SK-N-SH (cell line): ENCODE measurements at regions not wholly inside any gene's neighbourhood (a gene's known extent, or its start where the extent isn't known, plus 50 kb on each side); places are given as distances from the start of the nearest gene placed in this dataset.

Experiments used
- CTCF ChIA-PET: fragments of 300-600, 350-600 bp; formaldehyde crosslinking; extraction: SDS; loops from one replicate; lab custom pipeline; 2021; lab: Yijun Ruan, JAX
- POLR2A ChIA-PET: fragments of 350-600 bp; sonication (Branson Sonifier 250); formaldehyde crosslinking; extraction: SDS; loops from one replicate; lab custom pipeline; 2020; ENCODE audit warnings: antibody characterized with exemption, inconsistent platforms; lab: Yijun Ruan, JAX
- DNase-seq: peaks from one replicate; pipeline ENCODE4 v3.0.0; 2012
- H2AFZ ChIP-seq: fragments of 200-600 bp; sonication (generic); 2 replicates; pipeline ENCODE4 v1.8.1; 2016; ENCODE audit warnings: antibody characterized with exemption, mild to moderate bottlenecking, low read depth
- H3F3A ChIP-seq: fragments of 200-600 bp; sonication (generic); replicated peaks from 2 replicates; pipeline ENCODE3; 2016; ENCODE audit warnings: antibody characterized with exemption, mild to moderate bottlenecking; ENCODE audit not compliant: insufficient read depth
- H3K27ac ChIP-seq, 2 experiments: fragments of 200-500 bp in 1 of 2; fragments of 200-600 bp in 1 of 2; sonication (Bioruptor generic) in 1 of 2; sonication (generic), shearing (Covaris generic) in 1 of 2; 2 replicates each; pipeline versions ENCODE4 v1.5.1 to v1.6.1; 2014 to 2016; ENCODE audit warnings: low read depth in 2 of 2, inconsistent platforms in 1 of 2, low read length in 1 of 2, mild to moderate bottlenecking in 1 of 2, mixed read lengths in 1 of 2
- H3K27me3 ChIP-seq: fragments of 200-600 bp; sonication (generic), shearing (Covaris generic); 2 replicates; pipeline ENCODE4 v1.6.1; 2016; ENCODE audit warnings: mixed run types; ENCODE audit not compliant: insufficient read depth
- H3K36me3 ChIP-seq, 2 experiments: fragments of 200-500 bp in 1 of 2; fragments of 200-600 bp in 1 of 2; sonication (Bioruptor generic) in 1 of 2; sonication (generic) in 1 of 2; replicated peaks in 1 of 2; 2 replicates each; pipeline versions ENCODE3 to v1.5.1; 2014 to 2016; ENCODE audit warnings: low read length in 1 of 2, mild to moderate bottlenecking in 1 of 2; ENCODE audit not compliant: insufficient read depth in 2 of 2, control insufficient read depth in 1 of 2
- H3K4me1 ChIP-seq, 2 experiments: fragments of 200-500 bp in 1 of 2; fragments of 200-600 bp in 1 of 2; sonication (Bioruptor generic) in 1 of 2; sonication (generic), shearing (Covaris generic) in 1 of 2; 2 replicates each; pipeline versions ENCODE4 v1.5.1 to v1.6.1; 2014 to 2016; ENCODE audit warnings: low read depth in 1 of 2, low read length in 1 of 2, mixed run types in 1 of 2; ENCODE audit not compliant: insufficient read depth in 2 of 2, control insufficient read depth in 1 of 2
- H3K4me2 ChIP-seq: fragments of 200-600 bp; sonication (generic), shearing (Covaris generic); 2 replicates; pipeline ENCODE4 v1.6.1; 2017; ENCODE audit warnings: mixed run types
- H3K4me3 ChIP-seq, 2 experiments: fragments of 200-500 bp in 1 of 2; fragments of 200-600 bp in 1 of 2; sonication (Bioruptor generic) in 1 of 2; sonication (generic), shearing (Covaris generic) in 1 of 2; 2 replicates each; pipeline versions ENCODE4 v1.5.1 to v1.8.1; 2014 to 2016; ENCODE audit warnings: low read depth in 2 of 2, inconsistent platforms in 1 of 2, low read length in 1 of 2, mild to moderate bottlenecking in 1 of 2, mixed read lengths in 1 of 2, moderate library complexity in 1 of 2
- H3K79me2 ChIP-seq: fragments of 200-600 bp; sonication (generic); 2 replicates; pipeline ENCODE4 v1.8.1; 2017; ENCODE audit warnings: mild to moderate bottlenecking; ENCODE audit not compliant: insufficient read depth
- H3K9ac ChIP-seq: fragments of 200-600 bp; sonication (generic); 2 replicates; pipeline ENCODE4 v1.6.1; 2017; ENCODE audit warnings: mixed run types
- H3K9me2 ChIP-seq: fragments of 200-600 bp; sonication (generic); 2 replicates; pipeline ENCODE4 v1.6.1; 2017; ENCODE audit warnings: mixed run types
- H3K9me3 ChIP-seq: fragments of 200-600 bp; sonication (generic); 2 replicates; pipeline ENCODE4 v1.6.1; 2017; ENCODE audit warnings: mixed run types, mild to moderate bottlenecking, moderate library complexity
- H4K20me1 ChIP-seq: fragments of 200-600 bp; sonication (generic); 2 replicates; pipeline ENCODE4 v1.6.1; 2017; ENCODE audit warnings: mild to moderate bottlenecking, mixed run types; ENCODE audit not compliant: insufficient read depth
- ELF1 ChIP-seq: IDR thresholded peaks from 2 replicates; pipeline ENCODE4 v1.4.0; 2012
- FOSL2 ChIP-seq: IDR thresholded peaks from 2 replicates; pipeline ENCODE4 v1.4.0; 2012; ENCODE audit warnings: low read depth, mild to moderate bottlenecking, moderate library complexity, borderline replicate concordance
- GABPA ChIP-seq: IDR thresholded peaks from 2 replicates; pipeline ENCODE4 v1.4.0; 2012; ENCODE audit warnings: low read depth, mild to moderate bottlenecking
- NFIC ChIP-seq: IDR thresholded peaks from 2 replicates; pipeline ENCODE4 v1.4.0; 2012; ENCODE audit warnings: borderline replicate concordance
- NRF1 ChIP-seq: IDR thresholded peaks from 2 replicates; pipeline ENCODE4 v1.6.1; 2012; ENCODE audit warnings: low read depth, mild to moderate bottlenecking, low read length
- POLR2AphosphoS5 ChIP-seq: IDR thresholded peaks from 2 replicates; pipeline ENCODE4 v1.6.1; 2012; ENCODE audit warnings: low read depth, low read length
- TAF1 ChIP-seq: IDR thresholded peaks from 2 replicates; pipeline ENCODE4 v1.6.1; 2012; ENCODE audit warnings: low read depth, mild to moderate bottlenecking, low read length, moderate library complexity, borderline replicate concordance
- TEAD4 ChIP-seq: IDR thresholded peaks from 2 replicates; pipeline ENCODE4 v1.4.0; 2012; ENCODE audit warnings: mild to moderate bottlenecking, borderline replicate concordance; ENCODE audit not compliant: insufficient read depth
- WGBS: methylation state at CpG from one replicate; pipeline ENCODE4 v1.1.6; 2017; ENCODE audit warnings: low lambda C conversion rate; 5-methylcytosine and 5-hydroxymethylcytosine counted together
- TF ChIP-seq, protein P1 (sequence below): IDR thresholded peaks from 2 replicates; pipeline ENCODE4 v1.6.1; 2012; ENCODE audit warnings: mild to moderate bottlenecking, low read depth, low read length, moderate library complexity
- TF ChIP-seq, protein P2 (sequence below): fragments of 150-350 bp; IDR thresholded peaks from 2 replicates; pipeline ENCODE4 v1.6.1; 2017; ENCODE audit warnings: antibody characterized with exemption, low read length, low read depth, borderline replicate concordance
- TF ChIP-seq, protein P3 (sequence below): fragments of 150-350 bp; IDR thresholded peaks from 2 replicates; pipeline ENCODE4 v1.6.1; 2016; ENCODE audit warnings: mild to moderate bottlenecking, low read depth, low read length
- TF ChIP-seq, protein P4 (sequence below): fragments of 200-600 bp; sonication (generic); IDR thresholded peaks from 2 replicates; pipeline ENCODE4 v1.6.1; 2017; ENCODE audit warnings: antibody characterized with exemption, mild to moderate bottlenecking, moderate library complexity
- TF ChIP-seq, protein P5 (sequence below): IDR thresholded peaks from 2 replicates; pipeline ENCODE4 v1.4.0; 2012; ENCODE audit warnings: low read depth
- TF ChIP-seq, protein P6 (sequence below): IDR thresholded peaks from 2 replicates; pipeline ENCODE4; 2012
- TF ChIP-seq, protein P7 (sequence below): IDR thresholded peaks from 2 replicates; pipeline ENCODE4 v1.4.0; 2012; ENCODE audit warnings: low read depth, borderline replicate concordance

DNA sequence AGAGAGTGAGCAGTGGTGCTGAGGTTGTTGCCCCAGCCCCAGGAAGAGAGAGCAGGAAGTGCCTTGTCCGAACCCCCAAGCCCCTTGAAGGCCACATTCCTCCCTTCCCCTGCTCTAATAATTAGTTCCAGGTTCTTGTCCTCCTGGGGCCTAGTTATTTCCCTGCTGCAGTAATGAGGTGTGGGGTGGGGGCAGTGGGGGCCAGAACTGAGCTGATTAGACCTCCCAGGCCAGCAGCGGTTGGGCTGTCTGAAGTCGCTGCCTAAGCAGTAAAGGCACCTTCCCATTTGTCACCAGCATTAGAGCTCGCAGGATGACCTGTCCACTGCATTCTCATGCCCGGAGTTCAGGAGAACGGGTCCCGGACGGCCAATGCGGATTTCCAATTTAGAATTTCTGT is 186.5 kb upstream of the CSF3R start:
- Histone ChIP-seq H3K4me3 (no peak overlapping the region), H3K4me2 (no peak overlapping the region), H3K9me2 (no peaks in the 10 kb centered on the region), H3K36me3 (no peaks in the 10 kb centered on the region), H3K9ac (no peak overlapping the region), H2AFZ (no peak overlapping the region), H3K27me3 (no peaks in the 10 kb centered on the region), H4K20me1 (no peaks in the 10 kb centered on the region), H3F3A (no peaks in the 10 kb centered on the region), H3K4me1 (no peaks in the 10 kb centered on the region), H3K9me3 (no peaks in the 10 kb centered on the region), H3K79me2 (no peaks in the 10 kb centered on the region), H3K27ac (no peak overlapping the region)
- TF ChIP-seq, protein P1, sequence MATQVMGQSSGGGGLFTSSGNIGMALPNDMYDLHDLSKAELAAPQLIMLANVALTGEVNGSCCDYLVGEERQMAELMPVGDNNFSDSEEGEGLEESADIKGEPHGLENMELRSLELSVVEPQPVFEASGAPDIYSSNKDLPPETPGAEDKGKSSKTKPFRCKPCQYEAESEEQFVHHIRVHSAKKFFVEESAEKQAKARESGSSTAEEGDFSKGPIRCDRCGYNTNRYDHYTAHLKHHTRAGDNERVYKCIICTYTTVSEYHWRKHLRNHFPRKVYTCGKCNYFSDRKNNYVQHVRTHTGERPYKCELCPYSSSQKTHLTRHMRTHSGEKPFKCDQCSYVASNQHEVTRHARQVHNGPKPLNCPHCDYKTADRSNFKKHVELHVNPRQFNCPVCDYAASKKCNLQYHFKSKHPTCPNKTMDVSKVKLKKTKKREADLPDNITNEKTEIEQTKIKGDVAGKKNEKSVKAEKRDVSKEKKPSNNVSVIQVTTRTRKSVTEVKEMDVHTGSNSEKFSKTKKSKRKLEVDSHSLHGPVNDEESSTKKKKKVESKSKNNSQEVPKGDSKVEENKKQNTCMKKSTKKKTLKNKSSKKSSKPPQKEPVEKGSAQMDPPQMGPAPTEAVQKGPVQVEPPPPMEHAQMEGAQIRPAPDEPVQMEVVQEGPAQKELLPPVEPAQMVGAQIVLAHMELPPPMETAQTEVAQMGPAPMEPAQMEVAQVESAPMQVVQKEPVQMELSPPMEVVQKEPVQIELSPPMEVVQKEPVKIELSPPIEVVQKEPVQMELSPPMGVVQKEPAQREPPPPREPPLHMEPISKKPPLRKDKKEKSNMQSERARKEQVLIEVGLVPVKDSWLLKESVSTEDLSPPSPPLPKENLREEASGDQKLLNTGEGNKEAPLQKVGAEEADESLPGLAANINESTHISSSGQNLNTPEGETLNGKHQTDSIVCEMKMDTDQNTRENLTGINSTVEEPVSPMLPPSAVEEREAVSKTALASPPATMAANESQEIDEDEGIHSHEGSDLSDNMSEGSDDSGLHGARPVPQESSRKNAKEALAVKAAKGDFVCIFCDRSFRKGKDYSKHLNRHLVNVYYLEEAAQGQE = no peak
- no peak for TF ChIP-seq NRF1
- TF ChIP-seq, protein P2, sequence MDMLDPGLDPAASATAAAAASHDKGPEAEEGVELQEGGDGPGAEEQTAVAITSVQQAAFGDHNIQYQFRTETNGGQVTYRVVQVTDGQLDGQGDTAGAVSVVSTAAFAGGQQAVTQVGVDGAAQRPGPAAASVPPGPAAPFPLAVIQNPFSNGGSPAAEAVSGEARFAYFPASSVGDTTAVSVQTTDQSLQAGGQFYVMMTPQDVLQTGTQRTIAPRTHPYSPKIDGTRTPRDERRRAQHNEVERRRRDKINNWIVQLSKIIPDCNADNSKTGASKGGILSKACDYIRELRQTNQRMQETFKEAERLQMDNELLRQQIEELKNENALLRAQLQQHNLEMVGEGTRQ = no peak
- TF ChIP-seq, protein P3, sequence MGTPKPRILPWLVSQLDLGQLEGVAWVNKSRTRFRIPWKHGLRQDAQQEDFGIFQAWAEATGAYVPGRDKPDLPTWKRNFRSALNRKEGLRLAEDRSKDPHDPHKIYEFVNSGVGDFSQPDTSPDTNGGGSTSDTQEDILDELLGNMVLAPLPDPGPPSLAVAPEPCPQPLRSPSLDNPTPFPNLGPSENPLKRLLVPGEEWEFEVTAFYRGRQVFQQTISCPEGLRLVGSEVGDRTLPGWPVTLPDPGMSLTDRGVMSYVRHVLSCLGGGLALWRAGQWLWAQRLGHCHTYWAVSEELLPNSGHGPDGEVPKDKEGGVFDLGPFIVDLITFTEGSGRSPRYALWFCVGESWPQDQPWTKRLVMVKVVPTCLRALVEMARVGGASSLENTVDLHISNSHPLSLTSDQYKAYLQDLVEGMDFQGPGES = no peak
- TF ChIP-seq, protein P4, sequence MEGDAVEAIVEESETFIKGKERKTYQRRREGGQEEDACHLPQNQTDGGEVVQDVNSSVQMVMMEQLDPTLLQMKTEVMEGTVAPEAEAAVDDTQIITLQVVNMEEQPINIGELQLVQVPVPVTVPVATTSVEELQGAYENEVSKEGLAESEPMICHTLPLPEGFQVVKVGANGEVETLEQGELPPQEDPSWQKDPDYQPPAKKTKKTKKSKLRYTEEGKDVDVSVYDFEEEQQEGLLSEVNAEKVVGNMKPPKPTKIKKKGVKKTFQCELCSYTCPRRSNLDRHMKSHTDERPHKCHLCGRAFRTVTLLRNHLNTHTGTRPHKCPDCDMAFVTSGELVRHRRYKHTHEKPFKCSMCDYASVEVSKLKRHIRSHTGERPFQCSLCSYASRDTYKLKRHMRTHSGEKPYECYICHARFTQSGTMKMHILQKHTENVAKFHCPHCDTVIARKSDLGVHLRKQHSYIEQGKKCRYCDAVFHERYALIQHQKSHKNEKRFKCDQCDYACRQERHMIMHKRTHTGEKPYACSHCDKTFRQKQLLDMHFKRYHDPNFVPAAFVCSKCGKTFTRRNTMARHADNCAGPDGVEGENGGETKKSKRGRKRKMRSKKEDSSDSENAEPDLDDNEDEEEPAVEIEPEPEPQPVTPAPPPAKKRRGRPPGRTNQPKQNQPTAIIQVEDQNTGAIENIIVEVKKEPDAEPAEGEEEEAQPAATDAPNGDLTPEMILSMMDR = no peak
- no peak for TF ChIP-seq GABPA
- POLR2A ChIA-PET = no interaction called here
- DNase-seq = no peak
- 48% methylated on average over 9 of the region's 9 CpGs for WGBS
- CTCF ChIA-PET = interaction anchor here (0.6 to 2.8 kb wide), 3 partner anchors 17 to 523 kb away, joined by 3 to 25 read pairs (median 3); no protein-coding TSS in a partner anchor

DNA sequence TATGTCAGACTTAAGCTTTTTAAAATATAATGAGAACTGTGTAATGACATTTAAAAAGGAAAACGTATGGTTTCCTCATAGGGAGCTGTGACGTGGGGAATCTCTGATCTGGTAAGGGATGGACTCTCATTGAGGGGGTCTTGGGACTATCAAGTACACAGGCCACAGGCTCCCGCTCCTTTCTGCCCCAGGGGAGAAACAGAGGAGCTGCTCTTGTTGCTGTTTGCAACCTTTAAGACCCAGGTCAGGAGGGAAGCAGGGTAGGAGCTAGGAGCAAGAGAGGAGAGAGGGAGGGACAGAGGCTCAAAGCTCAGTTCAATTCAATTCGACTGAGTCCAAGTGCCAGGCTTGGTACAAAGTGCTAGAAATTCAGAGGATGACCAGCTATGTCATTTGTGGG is 185.1 kb upstream of the CSF3R start:
- CTCF ChIA-PET = interaction anchor here (2.8 kb wide), 1 partner anchor 17 kb away, joined by 25 read pairs; no protein-coding TSS in a partner anchor
- no peaks in the 10 kb centered on the region for H3F3A ChIP-seq
- H3K9me3 ChIP-seq = no peaks in the 10 kb centered on the region
- H2AFZ ChIP-seq = no peak overlapping the region
- H3K9me2 ChIP-seq = no peaks in the 10 kb centered on the region
- no peaks in the 10 kb centered on the region for H4K20me1 ChIP-seq
- no peak overlapping the region for H3K9ac ChIP-seq
- H3K4me1 ChIP-seq = no peaks in the 10 kb centered on the region
- no peaks in the 10 kb centered on the region for H3K79me2 ChIP-seq
- no peak overlapping the region for H3K27ac ChIP-seq
- WGBS = 6% methylated on average over 4 of the region's 4 CpGs
- no peaks in the 10 kb centered on the region for H3K36me3 ChIP-seq
- H3K4me3 ChIP-seq = no peak overlapping the region
- POLR2A ChIA-PET = no interaction called here
- no peaks in the 10 kb centered on the region for H3K27me3 ChIP-seq
- no peak for DNase-seq
- no peak overlapping the region for H3K4me2 ChIP-seq
- TF ChIP-seq, protein P5, sequence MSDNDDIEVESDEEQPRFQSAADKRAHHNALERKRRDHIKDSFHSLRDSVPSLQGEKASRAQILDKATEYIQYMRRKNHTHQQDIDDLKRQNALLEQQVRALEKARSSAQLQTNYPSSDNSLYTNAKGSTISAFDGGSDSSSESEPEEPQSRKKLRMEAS = no peak
- TF ChIP-seq, protein P6, sequence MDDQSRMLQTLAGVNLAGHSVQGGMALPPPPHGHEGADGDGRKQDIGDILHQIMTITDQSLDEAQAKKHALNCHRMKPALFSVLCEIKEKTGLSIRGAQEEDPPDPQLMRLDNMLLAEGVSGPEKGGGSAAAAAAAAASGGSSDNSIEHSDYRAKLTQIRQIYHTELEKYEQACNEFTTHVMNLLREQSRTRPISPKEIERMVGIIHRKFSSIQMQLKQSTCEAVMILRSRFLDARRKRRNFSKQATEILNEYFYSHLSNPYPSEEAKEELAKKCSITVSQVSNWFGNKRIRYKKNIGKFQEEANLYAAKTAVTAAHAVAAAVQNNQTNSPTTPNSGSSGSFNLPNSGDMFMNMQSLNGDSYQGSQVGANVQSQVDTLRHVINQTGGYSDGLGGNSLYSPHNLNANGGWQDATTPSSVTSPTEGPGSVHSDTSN = no peak
- TF ChIP-seq NFIC (no peak), ELF1 (no peak), TEAD4 (no peak), POLR2AphosphoS5 (no peak), NRF1 (no peak), TAF1 (no peak), FOSL2 (no peak)
- TF ChIP-seq, protein P7, sequence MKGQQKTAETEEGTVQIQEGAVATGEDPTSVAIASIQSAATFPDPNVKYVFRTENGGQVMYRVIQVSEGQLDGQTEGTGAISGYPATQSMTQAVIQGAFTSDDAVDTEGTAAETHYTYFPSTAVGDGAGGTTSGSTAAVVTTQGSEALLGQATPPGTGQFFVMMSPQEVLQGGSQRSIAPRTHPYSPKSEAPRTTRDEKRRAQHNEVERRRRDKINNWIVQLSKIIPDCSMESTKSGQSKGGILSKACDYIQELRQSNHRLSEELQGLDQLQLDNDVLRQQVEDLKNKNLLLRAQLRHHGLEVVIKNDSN = no peak
